Activated T-helper 1 cell treated with anti-CD3 and anti-CD28 coated beads, Interleukin-12 subunit alpha, Interleukin-12 subunit beta, Interleukin-2, Interleukin-4 antibody, amounts not matched to agents 30 ng/mL and 10 ng/mL and 1 ng/mL, durations not matched to agents 14 hours and 24 hours and 36 hours (primary cell): ENCODE measurements at regions not wholly inside any gene's neighbourhood (a gene's known extent, or its start where the extent isn't known, plus 50 kb on each side); places are given as distances from the start of the nearest gene placed in this dataset.

Experiments used
- DNase-seq: peaks from one replicate; pipeline ENCODE4 v3.0.0; 2021; ENCODE audit warnings: low spot score
- H3K27ac Mint-ChIP-seq: one replicate; pipeline ENCODE4 v1.8.0; 2021; ENCODE audit warnings: mild to moderate bottlenecking, mixed read lengths
- H3K27me3 Mint-ChIP-seq: one replicate; pipeline ENCODE4 v1.8.0; 2022; ENCODE audit warnings: mild to moderate bottlenecking, moderate library complexity, mixed read lengths; ENCODE audit not compliant: insufficient read depth
- H3K36me3 Mint-ChIP-seq: one replicate; pipeline ENCODE4 v1.8.0; 2021; ENCODE audit warnings: low read depth, mixed read lengths
- H3K4me1 Mint-ChIP-seq: one replicate; pipeline ENCODE4 v1.8.0; 2021; ENCODE audit warnings: low read depth, mixed read lengths
- H3K4me3 Mint-ChIP-seq: one replicate; pipeline ENCODE4 v1.8.0; 2021; ENCODE audit warnings: mild to moderate bottlenecking, moderate library complexity, mixed read lengths
- H3K9me3 Mint-ChIP-seq: one replicate; pipeline ENCODE4 v1.8.0; 2021; ENCODE audit warnings: mixed read lengths
- intact Hi-C: fragments of 100-400 bp; cut with micrococcal nuclease; formaldehyde crosslinking; loops from one replicate; pipeline ENCODE4 v1.15.1; 2024

- peaks cover 8% of the 10 kb centered on the region for H3K27me3 Mint-ChIP-seq
- no peaks in the 10 kb centered on the region for H3K9me3 Mint-ChIP-seq
- no peak overlapping the region for H3K4me3 Mint-ChIP-seq
- no peak for DNase-seq
- no peak overlapping the region for H3K27ac Mint-ChIP-seq
- intact Hi-C loops: no loop called here
- no peaks in the 10 kb centered on the region for H3K4me1 Mint-ChIP-seq
- no peaks in the 10 kb centered on the region for H3K36me3 Mint-ChIP-seq
Measured at GRCh38 chr15:88375234-88375927, 91.8 kb downstream of the MRPL46 start.

DNA sequence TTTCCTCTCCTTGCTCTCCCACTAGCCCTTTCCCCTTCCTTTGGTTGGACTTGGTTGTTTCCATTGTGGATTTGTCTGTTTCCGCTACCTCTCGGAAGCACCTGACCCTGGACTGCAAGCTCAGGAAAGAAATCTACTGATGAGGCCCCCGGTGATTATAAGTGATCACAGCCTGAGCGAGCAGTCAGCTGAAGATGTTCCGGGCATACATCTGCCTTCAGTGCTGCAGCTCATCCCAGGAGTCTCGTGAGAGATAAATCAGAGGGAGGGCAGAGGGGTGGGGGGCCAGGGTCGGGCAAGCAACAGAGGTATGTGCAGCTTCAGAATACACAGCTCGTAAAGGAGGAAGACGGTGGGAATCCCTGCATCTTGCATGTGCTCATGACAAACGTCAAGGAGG is 102.1 kb downstream of the MRPL46 start:
- H3K4me1 Mint-ChIP-seq: no peaks in the 10 kb centered on the region
- H3K36me3 Mint-ChIP-seq: no peaks in the 10 kb centered on the region
- DNase-seq: no peak
- H3K27ac Mint-ChIP-seq: no peak overlapping the region
- H3K9me3 Mint-ChIP-seq: no peaks in the 10 kb centered on the region
- H3K27me3 Mint-ChIP-seq: no peaks in the 10 kb centered on the region
- no peak overlapping the region for H3K4me3 Mint-ChIP-seq
- intact Hi-C loops: no loop called here

DNA sequence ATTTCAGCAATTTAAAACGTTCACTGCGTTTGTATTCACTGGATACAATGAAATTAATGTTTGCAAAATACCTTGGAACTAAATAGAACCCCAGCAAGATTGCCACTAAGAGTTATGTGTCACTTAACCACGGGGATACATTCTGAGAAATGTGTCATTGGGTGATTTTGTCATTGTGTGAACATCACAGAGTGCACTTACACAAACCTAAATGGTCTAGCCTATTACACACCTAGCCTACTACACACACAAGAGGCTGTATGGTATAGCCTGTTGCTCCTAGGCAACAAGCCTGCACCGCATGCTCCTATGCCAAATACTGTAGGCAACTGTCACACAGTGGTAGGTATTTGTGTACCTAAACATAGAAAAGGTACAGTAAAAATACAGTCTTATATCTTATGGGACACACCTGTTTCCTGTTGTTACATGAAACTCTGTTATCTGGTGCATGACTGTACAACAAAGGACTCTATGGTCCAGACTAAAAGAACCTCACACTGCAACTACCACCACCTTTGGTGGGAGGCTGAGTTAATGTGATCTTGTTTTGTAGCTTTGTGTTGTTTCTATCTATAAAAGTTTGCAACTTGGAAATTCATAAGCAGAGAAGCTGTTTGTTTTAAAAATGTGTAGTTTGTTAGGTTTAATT is 92.2 kb upstream of the NTRK3 start:
- H3K27ac Mint-ChIP-seq: no peak overlapping the region
- no peak overlapping the region for H3K4me3 Mint-ChIP-seq
- DNase-seq: no peak
- peaks cover 2% of the 10 kb centered on the region for H3K36me3 Mint-ChIP-seq
- no peaks in the 10 kb centered on the region for H3K27me3 Mint-ChIP-seq
- H3K9me3 Mint-ChIP-seq: peaks cover 20% of the 10 kb centered on the region
- intact Hi-C loops: no loop called here
- H3K4me1 Mint-ChIP-seq: no peaks in the 10 kb centered on the region

- Mint-ChIP-seq H3K27me3 (no peaks in the 10 kb centered on the region), H3K36me3 (no peaks in the 10 kb centered on the region), H3K4me3 (no peak overlapping the region), H3K4me1 (no peaks in the 10 kb centered on the region), H3K9me3 (no peaks in the 10 kb centered on the region), H3K27ac (no peak overlapping the region)
- DNase-seq: no peak
- intact Hi-C loops: no loop called here
Measured at GRCh38 chr15:88345962-88346361, 89.4 kb upstream of the NTRK3 start.

DNA sequence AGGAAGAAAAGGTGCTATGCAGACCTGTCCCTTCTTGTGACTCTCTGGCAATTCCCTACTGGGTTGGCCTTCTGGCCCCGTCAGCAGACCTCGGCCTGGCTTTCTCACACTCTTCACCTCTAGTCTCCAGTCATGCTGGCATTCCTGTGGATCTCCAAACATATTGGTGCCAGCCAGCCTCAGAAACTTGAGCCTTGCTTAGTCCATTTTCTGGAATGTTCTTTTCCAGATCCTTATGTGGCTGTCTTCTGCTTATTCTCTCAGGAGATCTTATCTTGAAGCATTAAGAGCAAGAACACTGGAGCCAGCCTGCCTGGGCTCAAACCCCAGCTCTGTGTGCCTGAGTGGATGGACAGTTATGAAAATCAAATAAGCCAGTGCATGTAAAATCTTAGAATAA is 88.2 kb upstream of the NTRK3 start:
- H3K36me3 Mint-ChIP-seq: no peaks in the 10 kb centered on the region
- no peaks in the 10 kb centered on the region for H3K4me1 Mint-ChIP-seq
- no peaks in the 10 kb centered on the region for H3K9me3 Mint-ChIP-seq
- H3K27me3 Mint-ChIP-seq: no peaks in the 10 kb centered on the region
- H3K4me3 Mint-ChIP-seq: no peak overlapping the region
- intact Hi-C loops: no loop called here
- H3K27ac Mint-ChIP-seq: no peak overlapping the region
- DNase-seq: no peak

GRCh38 chr15:88342666-88343065 is 86.1 kb upstream of the NTRK3 start:
- no peak for DNase-seq
- intact Hi-C loops: no loop called here
- Mint-ChIP-seq H3K4me1 (no peaks in the 10 kb centered on the region), H3K27ac (no peak overlapping the region), H3K4me3 (no peak overlapping the region), H3K9me3 (no peaks in the 10 kb centered on the region), H3K27me3 (peaks cover 4% of the 10 kb centered on the region), H3K36me3 (no peaks in the 10 kb centered on the region)

DNA sequence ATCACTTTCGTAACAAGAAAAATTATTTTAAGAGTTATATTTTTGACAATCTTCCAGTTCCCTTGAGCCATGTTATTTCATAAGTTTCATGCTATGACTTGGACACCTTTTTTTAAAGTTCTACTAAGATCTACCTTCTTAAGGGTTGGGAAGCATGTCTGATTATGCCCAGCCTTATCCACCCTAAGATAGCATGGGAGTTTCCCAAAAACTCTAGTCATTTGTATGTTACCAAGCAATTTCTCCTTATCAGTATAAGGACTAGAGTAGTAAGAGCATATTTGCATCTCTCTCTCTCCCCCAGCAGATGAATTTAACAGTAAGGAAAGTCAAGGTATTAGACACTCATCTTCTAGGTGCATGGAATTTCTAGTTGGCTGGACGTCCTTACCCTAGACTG is 85.1 kb upstream of the NTRK3 start:
- Mint-ChIP-seq H3K27ac (no peak overlapping the region), H3K9me3 (no peaks in the 10 kb centered on the region), H3K4me1 (no peaks in the 10 kb centered on the region), H3K36me3 (no peaks in the 10 kb centered on the region), H3K27me3 (peaks cover 6% of the 10 kb centered on the region), H3K4me3 (no peak overlapping the region)
- no peak for DNase-seq
- intact Hi-C loops: no loop called here

DNA sequence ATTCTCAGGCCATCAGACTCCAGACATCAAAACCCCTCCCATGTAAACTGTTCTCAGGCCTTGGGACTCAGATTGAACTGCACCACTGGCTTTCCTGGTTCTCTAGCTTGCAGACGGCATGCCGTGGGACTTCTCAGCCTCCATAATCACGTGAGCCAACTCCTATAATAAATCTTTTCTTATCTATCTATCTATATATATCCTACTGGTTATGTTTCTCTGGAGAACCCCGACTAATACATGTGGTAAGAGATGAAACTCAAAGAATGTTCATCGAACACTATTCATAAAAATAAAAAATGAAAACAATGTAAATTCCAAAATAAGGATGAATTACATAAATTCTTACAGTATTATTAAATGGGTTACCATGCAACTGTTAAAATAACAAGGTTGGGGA is 84.5 kb upstream of the NTRK3 start:
- H3K4me3 Mint-ChIP-seq: no peak overlapping the region
- peaks cover 6% of the 10 kb centered on the region for H3K27me3 Mint-ChIP-seq
- no peak overlapping the region for H3K27ac Mint-ChIP-seq
- no peaks in the 10 kb centered on the region for H3K9me3 Mint-ChIP-seq
- no peaks in the 10 kb centered on the region for H3K36me3 Mint-ChIP-seq
- no peak for DNase-seq
- intact Hi-C loops: no loop called here
- H3K4me1 Mint-ChIP-seq: no peaks in the 10 kb centered on the region

DNA sequence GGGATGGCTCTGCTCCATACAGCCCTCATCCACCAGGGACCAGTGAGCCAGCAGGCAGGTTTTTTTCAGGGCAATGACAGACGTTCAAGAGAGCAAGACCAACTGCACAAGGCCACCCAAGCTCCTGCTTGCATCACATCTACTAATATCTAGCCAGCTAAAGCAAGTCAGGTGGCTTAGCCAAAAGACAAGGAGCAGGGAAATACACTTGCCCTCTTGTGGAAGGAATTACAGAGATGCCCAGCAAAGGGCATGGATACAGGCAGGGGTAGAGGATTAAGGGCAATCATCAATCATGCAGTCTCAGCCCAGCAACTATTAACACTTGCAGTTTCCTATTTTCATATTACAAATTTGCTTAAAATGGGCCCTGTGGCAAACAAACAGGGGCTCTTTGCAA is 81.5 kb upstream of the NTRK3 start:
- intact Hi-C loops: no loop called here
- no peak for DNase-seq
- Mint-ChIP-seq H3K27ac (no peak overlapping the region), H3K27me3 (peaks cover 6% of the 10 kb centered on the region), H3K4me1 (no peaks in the 10 kb centered on the region), H3K4me3 (no peak overlapping the region), H3K36me3 (no peaks in the 10 kb centered on the region), H3K9me3 (no peaks in the 10 kb centered on the region)

DNA sequence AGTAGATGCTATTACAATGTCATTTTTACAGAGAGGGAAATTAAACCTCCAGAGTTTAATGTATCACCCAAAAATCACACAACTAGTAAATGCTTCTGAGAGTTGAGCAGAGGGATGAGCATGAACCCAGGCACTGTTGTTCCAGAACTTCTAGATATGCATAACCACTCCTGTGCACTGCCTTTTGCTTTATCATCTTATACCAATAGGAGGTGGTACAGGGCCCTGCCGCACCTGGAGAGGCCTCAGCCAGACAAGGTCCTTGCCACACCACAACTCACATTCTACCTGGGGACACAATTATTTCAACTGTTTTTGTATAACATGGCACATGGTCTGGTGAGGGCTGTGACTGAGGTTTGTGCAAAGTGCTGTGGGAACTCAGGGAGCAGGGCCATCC is 78.5 kb upstream of the NTRK3 start:
- peaks cover 8% of the 10 kb centered on the region for H3K27me3 Mint-ChIP-seq
- no peak for DNase-seq
- H3K4me1 Mint-ChIP-seq: peaks cover 5% of the 10 kb centered on the region
- H3K4me3 Mint-ChIP-seq: no peak overlapping the region
- no peaks in the 10 kb centered on the region for H3K9me3 Mint-ChIP-seq
- H3K27ac Mint-ChIP-seq: no peak overlapping the region
- no peaks in the 10 kb centered on the region for H3K36me3 Mint-ChIP-seq
- intact Hi-C loops: no loop called here

GRCh38 chr15:88334436-88334835 is 77.9 kb upstream of the NTRK3 start:
- intact Hi-C loops: no loop called here
- Mint-ChIP-seq H3K27me3 (peaks cover 8% of the 10 kb centered on the region), H3K27ac (no peak overlapping the region), H3K4me3 (no peak overlapping the region), H3K36me3 (no peaks in the 10 kb centered on the region), H3K9me3 (no peaks in the 10 kb centered on the region), H3K4me1 (peaks cover 5% of the 10 kb centered on the region)
- DNase-seq: no peak

DNA sequence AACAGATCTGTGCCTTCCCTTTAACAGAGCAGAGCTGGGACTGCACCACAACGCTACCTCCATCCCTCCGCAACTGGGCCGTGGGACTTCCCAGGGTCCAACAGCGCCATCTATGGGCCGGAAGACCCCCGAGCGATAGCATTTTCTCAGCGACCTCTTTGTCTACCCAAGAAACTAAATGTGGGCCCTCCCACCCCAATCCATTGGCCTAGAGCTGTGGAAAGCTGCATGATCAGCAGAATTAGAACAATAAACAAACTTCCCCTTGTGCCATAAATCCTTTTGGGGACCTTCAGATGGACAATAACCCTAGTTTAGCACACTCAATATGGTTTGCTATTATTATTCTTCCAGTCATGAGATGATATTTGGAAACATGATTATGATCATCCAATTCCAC is 74.8 kb upstream of the NTRK3 start:
- Mint-ChIP-seq H3K4me1 (peaks cover 5% of the 10 kb centered on the region), H3K27ac (no peak overlapping the region), H3K36me3 (no peaks in the 10 kb centered on the region), H3K27me3 (peaks cover 3% of the 10 kb centered on the region), H3K9me3 (no peaks in the 10 kb centered on the region), H3K4me3 (no peak overlapping the region)
- intact Hi-C loops: no loop called here
- peak; percentile 5 for DNase-seq

GRCh38 chr15:88326924-88327323 is 70.4 kb upstream of the NTRK3 start:
- intact Hi-C loops: no loop called here
- Mint-ChIP-seq H3K36me3 (no peaks in the 10 kb centered on the region), H3K4me3 (no peak overlapping the region), H3K27me3 (peaks cover 10% of the 10 kb centered on the region), H3K4me1 (peaks cover 5% of the 10 kb centered on the region), H3K27ac (no peak overlapping the region), H3K9me3 (no peaks in the 10 kb centered on the region)
- no peak for DNase-seq

DNA sequence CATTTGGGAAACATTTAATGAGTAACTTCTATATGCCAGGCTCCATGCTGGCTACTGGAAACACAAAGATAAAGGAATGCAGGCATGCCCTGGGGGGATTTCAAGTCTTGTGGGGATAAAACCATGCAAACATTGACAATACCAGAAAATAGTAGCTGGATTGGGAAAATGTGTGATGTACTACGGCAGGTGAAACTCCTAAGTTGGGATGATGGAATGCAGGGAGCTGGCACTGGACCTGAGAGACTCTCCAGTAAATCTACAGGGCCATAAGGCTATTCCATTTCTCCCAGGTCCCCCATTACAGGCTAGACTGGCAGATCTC is 68.2 kb upstream of the NTRK3 start:
- Mint-ChIP-seq H3K9me3 (no peaks in the 10 kb centered on the region), H3K4me3 (no peak overlapping the region), H3K4me1 (no peaks in the 10 kb centered on the region), H3K27ac (no peak overlapping the region), H3K27me3 (peaks cover 8% of the 10 kb centered on the region), H3K36me3 (no peaks in the 10 kb centered on the region)
- intact Hi-C loops: no loop called here
- no peak for DNase-seq
